Activated naive CD8-positive, alpha-beta T cell treated with anti-CD3 and anti-CD28 coated beads, Interleukin-2, amount 10 ng/mL, durations not matched to agents 7 days and 5 days (primary cell): ENCODE measurements at regions not wholly inside any gene's neighbourhood (a gene's known extent, or its start where the extent isn't known, plus 50 kb on each side); places are given as distances from the start of the nearest gene placed in this dataset.
"Not testable (repeated sequence)": the region's sequence is repeated elsewhere in the genome, so short reads cannot be mapped to it uniquely, and the experiment has no call there.

Experiments used
- ATAC-seq: fragments of 150-1000 bp; cut with Tn5 transposase; one replicate; pipeline ENCODE4 v1.10.0; 2021; ENCODE audit warnings: low read depth, moderate library complexity
- POLR2A ChIA-PET: fragments of 350-600 bp; sonication (Branson Sonifier 250); formaldehyde crosslinking; loops from one replicate; lab custom pipeline; 2021; ENCODE audit warnings: antibody characterized with exemption; lab: Charles Lee
- DNase-seq: peaks from one replicate; pipeline ENCODE4 v3.0.0; 2021
- H3K27ac Mint-ChIP-seq: one replicate; pipeline ENCODE4 v1.8.0; 2022; ENCODE audit warnings: mild to moderate bottlenecking, mixed read lengths
- H3K27me3 Mint-ChIP-seq: one replicate; pipeline ENCODE4 v1.8.0; 2022; ENCODE audit warnings: mild to moderate bottlenecking, moderate library complexity, mixed read lengths
- H3K36me3 Mint-ChIP-seq: one replicate; pipeline ENCODE4 v1.8.0; 2021; ENCODE audit warnings: mild to moderate bottlenecking, mixed read lengths
- H3K4me1 Mint-ChIP-seq: one replicate; pipeline ENCODE4 v1.8.0; 2021; ENCODE audit warnings: mixed read lengths
- H3K4me3 Mint-ChIP-seq: one replicate; pipeline ENCODE4 v1.8.0; 2022; ENCODE audit warnings: mild to moderate bottlenecking, moderate library complexity, mixed read lengths
- H3K9me3 Mint-ChIP-seq: one replicate; pipeline ENCODE4 v1.8.0; 2021; ENCODE audit warnings: mixed read lengths

DNA sequence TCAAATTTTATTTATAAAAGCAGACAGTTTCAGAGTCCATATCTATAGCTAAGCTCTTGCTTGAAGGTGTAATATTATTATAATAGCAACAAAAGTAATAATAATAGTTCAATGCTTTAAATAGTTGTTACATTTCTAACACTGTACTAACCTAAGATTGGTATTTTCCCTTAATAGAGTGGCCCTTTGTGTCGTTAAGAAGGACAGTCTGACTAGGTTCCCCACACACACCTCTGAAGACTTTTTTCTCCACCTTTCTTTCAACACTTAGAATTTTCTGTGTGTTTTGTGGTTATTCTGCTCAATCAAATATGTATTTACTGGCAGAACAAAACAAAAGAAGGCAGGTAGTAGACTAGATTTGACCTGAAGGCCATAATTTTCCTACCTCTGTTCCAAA lies 223.2 kb upstream of the ACO1 start:
- Mint-ChIP-seq H3K36me3 (no peaks in the 10 kb centered on the region), H3K4me1 (no peaks in the 10 kb centered on the region), H3K4me3 (no peak overlapping the region), H3K27ac (no peak overlapping the region), H3K27me3 (no peaks in the 10 kb centered on the region), H3K9me3 (no peaks in the 10 kb centered on the region)
- no peak for ATAC-seq
- POLR2A ChIA-PET: no interaction called here
- no peak for DNase-seq

DNA sequence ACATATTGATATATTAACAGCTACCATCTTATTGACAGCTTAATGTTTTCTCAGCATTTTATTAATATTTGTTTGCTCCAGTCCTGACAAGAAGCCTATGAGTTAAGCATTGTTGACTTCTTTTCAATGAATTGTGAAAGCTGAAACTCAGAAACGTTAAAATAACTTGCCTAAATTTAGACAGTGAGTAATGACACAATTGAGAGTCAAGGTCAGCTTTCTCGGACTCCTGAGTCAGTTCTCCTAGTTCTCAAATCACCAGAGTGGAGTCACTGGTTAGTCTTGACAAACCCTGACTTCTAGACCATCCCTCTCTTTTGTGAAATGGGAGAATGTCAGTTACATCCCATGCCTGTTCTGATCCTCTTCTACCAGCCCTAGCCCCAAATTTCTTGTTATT lies 222.7 kb upstream of the ACO1 start:
- POLR2A ChIA-PET: no interaction called here
- DNase-seq (no peak), ATAC-seq (no peak)
- H3K27ac Mint-ChIP-seq: no peak overlapping the region
- H3K4me1 Mint-ChIP-seq: no peaks in the 10 kb centered on the region
- H3K9me3 Mint-ChIP-seq: no peaks in the 10 kb centered on the region
- no peaks in the 10 kb centered on the region for H3K36me3 Mint-ChIP-seq
- H3K27me3 Mint-ChIP-seq: no peaks in the 10 kb centered on the region
- no peak overlapping the region for H3K4me3 Mint-ChIP-seq

DNA sequence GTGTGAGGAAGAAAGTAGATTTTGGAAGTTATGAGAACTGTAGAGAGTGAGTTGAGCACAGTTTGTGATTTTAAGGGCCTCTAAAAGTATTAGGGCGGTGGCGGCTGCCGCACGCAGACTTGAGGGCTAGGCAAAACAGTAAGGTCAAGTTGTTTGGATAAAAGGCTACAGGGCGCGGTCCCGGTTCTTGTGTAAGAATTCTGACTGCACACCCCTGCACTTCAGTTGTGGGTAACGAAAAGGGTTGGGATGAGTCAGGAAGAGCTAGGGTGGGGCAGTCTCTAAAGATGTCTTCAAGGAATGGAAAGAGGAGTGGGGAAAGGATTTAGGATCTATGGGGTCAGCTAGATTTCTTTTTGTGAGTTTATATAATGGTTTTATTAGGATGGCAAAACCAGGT lies 218.1 kb upstream of the ACO1 start:
- H3K27me3 Mint-ChIP-seq, H3K9me3 Mint-ChIP-seq, H3K27ac Mint-ChIP-seq, H3K36me3 Mint-ChIP-seq, ATAC-seq, H3K4me1 Mint-ChIP-seq, H3K4me3 Mint-ChIP-seq, POLR2A ChIA-PET, DNase-seq: not testable (repeated sequence)

DNA sequence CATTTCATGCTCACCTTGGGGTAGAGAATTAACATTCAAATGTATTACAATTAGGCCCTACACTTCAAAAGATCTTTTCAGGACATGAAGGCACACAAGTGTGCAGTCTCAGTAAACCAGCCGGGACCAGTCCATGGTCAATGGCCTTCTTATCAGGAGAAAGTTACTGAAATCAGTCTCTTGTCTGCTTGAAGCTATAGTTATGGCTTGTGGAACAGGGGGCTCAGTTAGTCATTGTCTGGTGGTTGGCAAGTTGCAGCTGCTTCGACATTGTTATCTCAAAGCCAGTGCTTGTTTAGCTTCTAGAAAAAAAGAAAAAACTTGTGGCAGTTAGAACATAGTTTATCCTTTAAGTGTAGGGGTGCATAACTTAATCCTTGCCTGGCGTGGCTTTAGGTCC lies 213.1 kb upstream of the ACO1 start:
- POLR2A ChIA-PET: no interaction called here
- Mint-ChIP-seq H3K4me3 (no peak overlapping the region), H3K27me3 (no peaks in the 10 kb centered on the region), H3K9me3 (no peaks in the 10 kb centered on the region), H3K27ac (no peak overlapping the region), H3K36me3 (no peaks in the 10 kb centered on the region), H3K4me1 (no peaks in the 10 kb centered on the region)
- no peak for DNase-seq
- no peak for ATAC-seq

DNA sequence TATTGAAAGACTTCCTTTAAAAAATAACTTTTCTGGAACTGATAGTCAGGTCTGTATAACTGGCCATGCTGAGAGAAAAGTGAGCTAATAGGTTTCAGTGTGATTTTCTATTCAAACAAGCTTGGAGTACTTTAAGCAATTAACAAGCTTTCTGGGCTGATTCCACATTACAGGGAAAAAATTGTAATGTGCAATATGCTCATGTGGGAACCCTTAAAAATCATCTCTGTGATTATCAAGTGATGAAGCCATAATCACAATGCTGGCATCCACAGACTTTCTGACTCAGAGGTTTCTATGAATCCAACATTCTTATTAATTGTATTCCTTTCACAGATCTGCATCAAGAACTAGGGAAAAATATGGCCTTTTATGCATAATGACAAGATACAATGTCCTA lies 212.2 kb upstream of the ACO1 start:
- Mint-ChIP-seq H3K27ac (no peak overlapping the region), H3K36me3 (no peaks in the 10 kb centered on the region), H3K27me3 (no peaks in the 10 kb centered on the region), H3K9me3 (no peaks in the 10 kb centered on the region), H3K4me1 (no peaks in the 10 kb centered on the region), H3K4me3 (no peak overlapping the region)
- ATAC-seq (no peak), DNase-seq (no peak)
- POLR2A ChIA-PET: no interaction called here

DNA sequence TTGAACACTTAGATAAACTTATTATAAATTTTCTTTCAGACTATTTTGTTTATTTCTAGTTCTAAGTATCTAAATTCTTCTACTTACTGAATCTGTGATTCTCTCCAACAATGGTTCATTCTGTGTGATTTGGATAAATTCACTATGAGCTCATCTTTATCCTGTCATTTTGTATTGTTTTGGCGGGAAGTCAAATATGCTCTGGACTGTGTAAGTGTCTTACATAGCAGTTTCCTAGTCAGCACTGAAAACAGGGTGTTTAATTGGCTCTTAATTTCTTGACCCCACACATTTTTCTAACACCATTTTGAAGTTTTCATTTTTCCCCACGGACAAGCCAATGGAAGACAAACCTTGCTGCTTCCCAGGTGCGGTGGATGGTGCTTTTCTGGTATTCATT lies 207.0 kb upstream of the ACO1 start:
- Mint-ChIP-seq H3K4me3 (no peak overlapping the region), H3K27ac (no peak overlapping the region), H3K9me3 (no peaks in the 10 kb centered on the region), H3K36me3 (no peaks in the 10 kb centered on the region), H3K27me3 (peaks cover 4% of the 10 kb centered on the region), H3K4me1 (no peaks in the 10 kb centered on the region)
- ATAC-seq (no peak), DNase-seq (no peak)
- POLR2A ChIA-PET: no interaction called here

DNA sequence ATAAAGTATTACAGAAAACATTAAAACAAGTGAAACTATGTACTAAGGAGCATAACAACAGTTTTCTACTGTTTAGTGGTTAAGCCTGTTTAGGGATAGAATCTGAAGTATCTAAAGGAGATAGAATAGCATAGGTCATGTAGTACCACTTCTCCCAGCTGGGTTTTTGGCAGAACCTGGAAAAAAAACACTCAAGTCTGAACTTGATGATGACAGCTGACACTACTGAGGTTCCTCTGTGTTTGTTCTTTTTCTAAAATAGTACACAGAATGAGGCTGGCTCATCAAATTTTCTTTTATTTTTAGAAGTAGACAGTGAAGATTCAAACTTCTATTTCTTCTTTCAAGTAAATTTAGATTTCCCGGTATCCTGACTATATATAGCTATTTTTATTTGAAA lies 203.8 kb upstream of the ACO1 start:
- peaks cover 7% of the 10 kb centered on the region for H3K27me3 Mint-ChIP-seq
- H3K9me3 Mint-ChIP-seq: no peaks in the 10 kb centered on the region
- ATAC-seq (no peak), DNase-seq (no peak)
- no peaks in the 10 kb centered on the region for H3K4me1 Mint-ChIP-seq
- no peak overlapping the region for H3K4me3 Mint-ChIP-seq
- no peak overlapping the region for H3K27ac Mint-ChIP-seq
- H3K36me3 Mint-ChIP-seq: no peaks in the 10 kb centered on the region
- POLR2A ChIA-PET: no interaction called here

DNA sequence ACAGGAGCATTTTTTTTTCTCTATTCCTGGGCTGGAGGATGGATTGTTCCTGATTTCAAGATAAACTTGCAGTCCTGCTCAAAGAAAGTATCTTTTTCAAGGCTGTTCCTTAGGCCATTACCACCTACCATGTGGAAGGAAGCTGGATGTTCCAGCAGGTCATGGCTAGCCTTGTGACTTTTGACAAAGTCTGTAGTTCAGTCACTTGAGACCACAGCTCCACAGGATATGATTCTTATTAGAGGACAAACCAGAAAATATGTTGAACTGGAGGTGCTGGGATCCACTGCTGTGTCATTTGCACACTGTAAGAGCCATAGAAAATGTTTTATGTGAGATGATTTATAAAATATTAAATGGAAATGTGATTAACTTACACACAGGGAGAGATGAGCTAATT lies 184.2 kb upstream of the ACO1 start:
- no peaks in the 10 kb centered on the region for H3K27me3 Mint-ChIP-seq
- no peaks in the 10 kb centered on the region for H3K4me1 Mint-ChIP-seq
- POLR2A ChIA-PET: no interaction called here
- H3K4me3 Mint-ChIP-seq: no peak overlapping the region
- no peak for ATAC-seq
- H3K9me3 Mint-ChIP-seq: no peaks in the 10 kb centered on the region
- H3K27ac Mint-ChIP-seq: no peak overlapping the region
- no peaks in the 10 kb centered on the region for H3K36me3 Mint-ChIP-seq
- DNase-seq: no peak

DNA sequence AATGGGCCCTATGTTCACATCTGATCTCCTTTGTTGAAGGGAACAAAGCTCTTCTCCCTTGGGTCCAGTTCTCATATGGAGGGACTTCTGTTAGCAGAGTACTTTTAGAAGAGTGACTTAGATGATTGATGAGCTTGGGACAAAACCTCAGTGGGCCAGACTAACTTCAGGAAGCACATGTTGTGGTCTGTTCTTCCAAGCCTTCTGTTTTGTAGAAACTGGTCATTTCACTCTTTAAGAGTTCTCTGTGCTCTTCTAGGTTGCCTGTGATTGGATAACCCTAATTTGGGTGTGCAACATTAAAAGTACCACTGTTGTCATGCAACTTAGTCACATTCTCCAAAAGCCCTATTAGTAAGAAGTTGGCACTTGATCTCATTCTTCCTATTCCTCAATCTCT lies 183.5 kb upstream of the ACO1 start:
- Mint-ChIP-seq H3K4me1 (no peaks in the 10 kb centered on the region), H3K9me3 (no peaks in the 10 kb centered on the region), H3K27me3 (no peaks in the 10 kb centered on the region), H3K36me3 (no peaks in the 10 kb centered on the region), H3K4me3 (no peak overlapping the region), H3K27ac (no peak overlapping the region)
- DNase-seq (no peak), ATAC-seq (no peak)
- POLR2A ChIA-PET: no interaction called here

DNA sequence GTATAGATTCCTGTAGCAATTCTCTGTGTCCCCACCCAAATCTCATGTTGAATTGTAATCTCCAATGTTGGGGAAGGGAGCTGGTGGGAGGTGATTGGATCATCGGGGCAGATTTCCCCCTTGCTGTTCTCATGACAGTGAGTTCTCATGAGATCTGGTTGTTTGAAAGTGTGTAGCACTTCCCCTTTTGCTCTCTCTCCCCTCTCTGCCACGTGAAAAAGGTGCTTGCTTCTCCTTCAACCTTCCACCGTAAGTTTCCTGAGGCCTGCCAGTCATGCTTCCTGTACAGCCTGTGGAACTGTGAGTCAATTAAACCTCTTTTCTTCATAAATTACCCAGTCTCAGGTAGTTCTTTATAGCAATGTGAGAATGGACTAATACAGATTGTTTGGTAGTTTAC lies 175.3 kb upstream of the ACO1 start:
- H3K9me3 Mint-ChIP-seq, H3K27me3 Mint-ChIP-seq, POLR2A ChIA-PET, H3K4me3 Mint-ChIP-seq, DNase-seq, H3K36me3 Mint-ChIP-seq, H3K27ac Mint-ChIP-seq, H3K4me1 Mint-ChIP-seq, ATAC-seq: not testable (repeated sequence)

DNA sequence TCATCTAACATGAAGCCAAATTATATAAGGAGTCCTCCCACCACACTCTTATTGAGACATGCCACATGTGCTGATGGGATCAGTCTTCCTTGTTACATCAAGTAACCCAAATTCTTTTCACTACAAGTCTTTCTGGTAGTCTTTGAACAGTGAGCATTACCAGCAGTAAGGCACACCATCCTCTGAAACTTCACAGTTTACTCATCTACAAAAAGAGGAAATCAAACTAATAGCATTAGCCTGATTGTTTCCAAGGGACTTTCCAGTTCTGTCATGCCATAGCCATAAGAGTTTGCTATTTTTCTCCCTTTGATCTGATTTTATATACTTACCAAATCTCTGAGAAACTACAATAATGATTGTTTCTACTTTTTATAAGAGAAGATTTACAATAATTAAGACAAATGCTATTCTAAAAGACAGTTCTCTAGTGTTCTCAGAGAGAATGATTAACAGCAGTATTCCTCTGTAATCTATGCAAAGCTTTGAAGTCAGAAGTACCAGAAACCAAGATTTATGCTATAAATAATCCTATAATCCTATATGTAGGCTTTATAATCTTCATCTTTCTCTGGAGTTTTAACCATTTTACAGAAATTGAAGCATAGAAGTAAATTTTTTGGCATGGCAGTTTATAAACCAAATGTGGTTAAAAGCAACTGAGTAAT lies 166.2 kb upstream of the ACO1 start:
- Mint-ChIP-seq H3K36me3 (no peaks in the 10 kb centered on the region), H3K4me3 (no peak overlapping the region), H3K27me3 (no peaks in the 10 kb centered on the region), H3K27ac (no peak overlapping the region), H3K9me3 (peaks cover 2% of the 10 kb centered on the region), H3K4me1 (no peaks in the 10 kb centered on the region)
- ATAC-seq (no peak), DNase-seq (no peak)
- POLR2A ChIA-PET: no interaction called here

DNA sequence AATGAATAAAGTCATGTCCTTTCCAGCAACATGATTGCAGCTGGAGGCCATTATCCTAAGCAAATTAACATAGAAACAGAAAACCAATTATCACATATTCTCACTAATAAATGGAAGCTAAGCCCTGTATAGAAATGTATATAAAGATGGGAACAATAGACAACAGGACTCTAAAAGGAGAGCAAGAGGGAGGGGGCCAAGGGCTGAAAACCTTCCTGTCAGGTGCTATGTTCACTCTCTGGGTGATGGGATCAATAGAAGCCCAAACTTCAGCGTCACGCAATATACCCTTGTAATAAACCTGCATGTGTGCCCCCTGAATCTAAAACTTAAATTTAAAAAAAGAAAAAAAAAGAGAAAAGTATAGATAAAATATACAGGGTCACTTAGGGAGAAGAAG lies 163.7 kb upstream of the ACO1 start:
- H3K27ac Mint-ChIP-seq: no peak overlapping the region
- no peaks in the 10 kb centered on the region for H3K36me3 Mint-ChIP-seq
- POLR2A ChIA-PET: no interaction called here
- H3K9me3 Mint-ChIP-seq: no peaks in the 10 kb centered on the region
- ATAC-seq (no peak), DNase-seq (no peak)
- no peaks in the 10 kb centered on the region for H3K27me3 Mint-ChIP-seq
- no peak overlapping the region for H3K4me3 Mint-ChIP-seq
- no peaks in the 10 kb centered on the region for H3K4me1 Mint-ChIP-seq

DNA sequence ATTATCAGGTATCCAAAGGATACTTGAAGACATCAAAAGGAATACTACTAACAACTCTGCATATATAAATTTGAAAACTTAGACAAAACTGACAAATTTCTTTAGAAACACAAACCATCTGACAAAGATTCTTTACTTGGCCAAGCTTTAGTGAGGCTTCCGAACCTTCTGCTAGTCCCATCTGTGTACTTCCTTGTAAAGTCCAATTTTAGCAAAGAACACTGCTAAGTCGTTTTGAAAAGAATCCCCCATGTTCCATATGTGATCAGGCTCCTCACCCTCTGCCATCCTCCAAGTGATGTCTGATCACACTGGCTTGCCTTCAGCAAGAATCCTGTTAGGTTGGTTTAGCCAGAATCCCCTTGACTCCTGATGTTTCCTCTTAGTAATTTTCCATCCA lies 150.0 kb upstream of the ACO1 start:
- Mint-ChIP-seq H3K36me3 (no peaks in the 10 kb centered on the region), H3K4me3 (no peak overlapping the region), H3K27ac (no peak overlapping the region), H3K27me3 (peaks cover 5% of the 10 kb centered on the region), H3K4me1 (no peaks in the 10 kb centered on the region), H3K9me3 (no peaks in the 10 kb centered on the region)
- DNase-seq: no peak
- no peak for ATAC-seq
- POLR2A ChIA-PET: no interaction called here

DNA sequence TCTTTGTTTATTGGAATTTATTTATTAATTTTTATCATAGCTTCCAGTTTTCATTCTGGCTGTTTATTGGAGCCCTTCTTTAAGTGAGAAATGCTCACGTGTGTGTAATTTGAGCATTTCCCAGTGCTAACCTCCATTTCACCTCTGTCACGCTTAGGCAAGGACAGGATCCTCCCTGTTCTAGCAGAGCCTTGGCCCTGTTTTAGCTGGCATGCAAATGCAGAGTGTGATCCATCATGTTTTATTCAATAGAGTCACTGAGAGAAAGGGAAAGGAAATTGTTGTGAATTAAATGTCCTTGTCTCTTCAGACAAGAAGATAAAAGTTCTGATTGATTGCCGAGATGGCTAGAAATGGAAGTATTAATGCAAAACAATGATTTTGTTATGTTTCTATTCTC lies 137.3 kb upstream of the ACO1 start:
- Mint-ChIP-seq H3K9me3 (no peaks in the 10 kb centered on the region), H3K36me3 (no peaks in the 10 kb centered on the region), H3K4me1 (no peaks in the 10 kb centered on the region)

DNA sequence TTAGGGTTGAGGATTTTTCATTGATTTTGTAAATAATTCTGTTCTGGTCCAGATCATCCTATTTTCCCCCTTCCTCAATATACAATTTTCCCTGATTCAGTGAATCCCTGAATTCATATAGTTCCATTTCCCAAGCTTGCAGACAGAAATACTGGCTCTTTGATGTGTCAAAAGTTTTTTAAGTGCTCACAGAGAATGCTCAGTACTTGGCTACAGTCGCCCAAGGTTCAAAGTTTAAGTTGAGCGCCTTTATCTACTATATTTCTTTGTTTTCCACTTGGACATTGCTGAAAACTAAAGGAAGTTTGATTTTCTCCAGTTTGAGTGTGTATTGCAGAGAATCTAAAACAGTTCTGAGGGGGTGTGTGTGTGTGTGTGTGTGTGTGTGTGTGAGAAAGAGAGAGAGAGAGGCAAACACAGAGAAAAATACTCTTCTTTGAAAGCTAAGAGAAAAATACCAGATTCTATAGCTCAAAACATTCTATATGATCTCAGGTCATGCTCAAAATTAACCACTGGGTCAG lies 136.2 kb upstream of the ACO1 start:
- Mint-ChIP-seq H3K27me3 (peaks cover 3% of the 10 kb centered on the region), H3K36me3 (no peaks in the 10 kb centered on the region), H3K27ac (no peak overlapping the region), H3K4me3 (no peak overlapping the region), H3K9me3 (no peaks in the 10 kb centered on the region), H3K4me1 (no peaks in the 10 kb centered on the region)
- DNase-seq: no peak
- no peak for ATAC-seq
- POLR2A ChIA-PET: no interaction called here

More for the DNA sequence above, 137.3 kb upstream of the ACO1 start:
- DNase-seq: no peak
- no peak for ATAC-seq
- POLR2A ChIA-PET: no interaction called here
- H3K27me3 Mint-ChIP-seq: peaks cover 3% of the 10 kb centered on the region
- no peak overlapping the region for H3K4me3 Mint-ChIP-seq
- H3K27ac Mint-ChIP-seq: no peak overlapping the region
